ENCODE measurements at regions not wholly inside any gene's neighbourhood (a gene's known extent, or its start where the extent isn't known, plus 50 kb on each side); places are given as distances from the start of the nearest gene placed in this dataset.

DNA sequence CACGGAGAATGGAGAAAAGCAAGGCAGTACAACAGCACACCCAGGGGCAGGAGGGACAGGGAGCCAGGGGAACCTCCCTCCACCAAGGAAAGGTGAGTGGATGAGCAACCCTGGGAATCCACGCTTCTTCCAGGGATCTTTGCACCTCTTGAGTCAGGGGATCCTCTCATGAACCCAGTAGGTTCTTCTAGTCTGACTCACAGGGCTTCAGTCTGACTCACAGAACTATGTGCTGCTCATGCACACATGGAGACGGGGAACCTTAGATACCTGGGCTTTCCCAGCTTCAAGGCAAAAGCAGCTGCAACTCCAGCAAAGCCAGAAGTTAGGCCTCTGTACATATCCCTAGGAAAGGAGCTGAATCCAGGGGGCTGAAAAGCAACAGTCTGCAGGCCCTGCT, 1021.4 kb upstream of the TENM4 start:
- CTCF ChIA-PET: no interaction called here
- POLR2A ChIA-PET: no interaction called here

- ChIA-PET POLR2A (no interaction called here), CTCF (no interaction called here)
Observed at GRCh38 chr11:80458376-80458775, 1017.5 kb upstream of the TENM4 start.

DNA sequence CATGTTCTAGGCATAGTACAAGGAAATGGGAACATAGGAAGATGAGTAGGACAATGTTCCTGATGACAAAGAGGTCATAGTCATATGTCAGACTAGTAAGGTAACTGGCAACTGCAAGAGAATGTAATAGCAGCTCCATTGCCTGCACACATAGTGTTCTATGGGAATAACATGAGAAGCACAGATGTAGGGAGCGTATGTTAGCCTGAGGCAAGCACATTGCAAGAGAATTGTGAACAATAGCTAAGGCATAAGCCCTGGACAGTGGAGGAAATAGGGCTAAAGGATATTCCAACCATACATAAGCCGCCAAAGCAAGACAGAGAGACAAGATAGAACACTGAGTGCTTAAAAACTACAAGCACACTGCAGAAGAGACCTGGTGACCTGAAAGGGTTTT, 1017.0 kb upstream of the TENM4 start:
- ChIA-PET POLR2A (no interaction called here), CTCF (no interaction called here)

DNA sequence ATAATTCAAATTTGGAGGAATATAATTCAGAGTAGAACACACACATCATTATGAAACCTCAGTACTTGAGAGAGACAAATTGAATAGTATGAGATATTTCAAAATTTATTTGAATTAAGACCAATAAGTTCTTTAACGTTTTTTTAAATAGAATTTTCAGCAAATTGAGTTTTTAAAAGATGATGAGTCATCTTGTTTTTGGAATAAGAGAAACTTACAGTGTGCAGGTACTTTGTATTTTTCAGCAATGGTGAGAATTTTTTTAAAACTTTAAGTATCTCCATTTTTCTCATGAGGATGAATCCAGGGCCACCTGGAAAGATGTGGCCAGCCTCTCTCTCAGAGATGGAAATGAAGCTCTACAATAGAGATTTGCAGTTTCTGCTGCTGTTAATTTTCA, 1015.0 kb upstream of the TENM4 start:
- ChIA-PET POLR2A (no interaction called here), CTCF (no interaction called here)

DNA sequence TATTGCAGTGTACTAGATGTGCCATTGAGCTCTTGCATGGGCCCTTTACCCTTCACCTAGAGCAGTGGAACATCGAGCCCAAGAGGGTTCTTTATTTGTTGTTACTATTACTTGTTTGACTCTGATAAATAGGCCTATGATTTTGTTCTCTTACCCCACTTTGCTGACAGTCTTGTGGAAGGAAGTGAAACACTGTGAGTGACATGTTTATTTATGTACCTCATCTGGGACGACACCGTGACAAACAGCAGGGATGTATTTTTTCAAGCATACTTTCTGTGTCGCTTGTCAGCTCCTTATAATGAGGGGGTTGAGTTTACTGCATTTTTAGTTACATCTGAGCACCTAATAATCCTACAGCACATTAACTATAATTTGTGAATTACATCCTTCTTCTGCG, 1010.3 kb upstream of the TENM4 start:
- ChIA-PET CTCF (no interaction called here), POLR2A (no interaction called here)

- POLR2A ChIA-PET: interaction anchor here (0.6 kb wide), 1 partner anchor 129 kb away, joined by 3 read pairs; no protein-coding TSS in a partner anchor
- CTCF ChIA-PET: no interaction called here
Observed at GRCh38 chr11:80448709-80449108, 1007.9 kb upstream of the TENM4 start.

GRCh38 chr11:80443177-80443576, 1002.3 kb upstream of the TENM4 start:
- CTCF ChIA-PET: no interaction called here
- POLR2A ChIA-PET: no interaction called here

DNA sequence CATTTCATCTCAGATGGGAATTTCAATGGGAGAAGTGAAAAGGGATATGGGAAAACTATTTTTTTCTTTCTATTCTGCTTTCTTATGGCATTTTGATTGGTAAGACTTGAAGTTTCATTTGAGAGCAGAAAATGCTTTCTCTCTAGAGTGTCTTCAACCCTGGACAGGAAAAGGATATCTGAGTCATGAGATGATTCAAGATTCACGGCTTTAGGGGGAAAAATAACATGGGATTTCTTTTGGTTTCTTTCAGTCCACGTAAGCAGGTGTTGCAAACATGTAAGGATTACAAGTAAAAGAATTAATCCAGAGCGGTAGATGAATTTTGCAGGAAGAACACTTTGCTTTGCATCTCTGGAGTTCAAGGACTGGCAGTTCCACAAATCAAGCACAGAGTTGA, 1001.0 kb upstream of the TENM4 start:
- CTCF ChIA-PET: no interaction called here
- POLR2A ChIA-PET: no interaction called here

DNA sequence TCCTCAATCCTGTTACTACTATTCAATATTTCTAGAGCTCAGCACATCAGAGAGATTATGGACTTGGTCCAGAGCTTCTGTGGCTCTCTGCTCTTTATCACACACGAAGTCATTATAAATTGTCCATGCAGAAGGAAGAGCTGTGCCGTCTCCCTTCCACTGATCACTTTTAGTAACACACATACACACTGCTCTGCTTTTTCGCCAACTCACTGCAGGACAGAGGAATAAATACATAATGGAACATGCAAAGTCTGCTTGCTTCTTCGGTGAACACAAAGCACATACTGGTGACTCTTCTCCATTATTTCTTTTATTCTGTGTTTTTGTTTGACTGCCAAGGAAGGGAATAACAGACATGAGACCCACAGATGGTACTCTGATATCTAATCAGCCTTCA, 1000.0 kb upstream of the TENM4 start:
- ChIA-PET POLR2A (no interaction called here), CTCF (no interaction called here)

GRCh38 chr11:80436547-80436946, 995.7 kb upstream of the TENM4 start:
- ChIA-PET CTCF (no interaction called here), POLR2A (no interaction called here)

DNA sequence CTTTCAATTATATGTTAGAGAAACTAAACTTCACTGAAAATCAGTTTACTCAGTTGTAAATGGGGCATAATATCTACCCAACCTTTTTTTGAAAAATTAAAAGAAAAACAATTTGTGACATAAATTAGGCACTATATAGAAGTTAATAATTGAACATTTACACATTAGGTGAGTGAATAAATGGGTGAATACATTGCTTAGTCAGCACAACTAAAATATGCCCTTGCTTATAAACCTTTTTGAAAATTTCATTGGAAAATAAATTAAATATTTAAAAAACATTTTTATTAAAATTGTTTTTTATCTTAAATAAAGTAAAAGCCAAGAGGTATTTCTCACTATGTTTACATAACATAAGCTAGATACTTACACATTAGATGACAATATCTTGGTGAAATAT, 994.5 kb upstream of the TENM4 start:
- CTCF ChIA-PET: no interaction called here
- POLR2A ChIA-PET: no interaction called here

GRCh38 chr11:80432057-80432456, 991.2 kb upstream of the TENM4 start:
- ChIA-PET CTCF (no interaction called here), POLR2A (no interaction called here)

GRCh38 chr11:80424012-80424695, 983.3 kb upstream of the TENM4 start:
- CTCF ChIA-PET: no interaction called here
- POLR2A ChIA-PET: no interaction called here

DNA sequence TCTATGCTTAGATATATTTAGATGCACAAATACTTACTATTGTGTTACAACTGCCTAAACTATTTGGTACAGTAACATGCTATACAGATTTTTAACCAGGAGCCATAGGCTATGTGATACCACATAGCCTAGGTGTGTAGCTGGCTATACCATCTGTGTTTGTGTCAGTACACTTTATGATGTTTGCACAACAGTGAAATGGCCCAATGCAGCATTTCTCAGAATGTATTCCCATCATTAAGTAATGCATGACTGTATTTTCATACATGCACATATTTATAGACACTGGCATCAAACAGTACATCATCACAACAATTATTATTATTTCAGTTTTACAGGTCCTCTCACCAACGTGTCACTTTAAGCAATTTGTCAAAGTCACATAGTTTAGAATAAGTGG, 979.5 kb upstream of the TENM4 start:
- POLR2A ChIA-PET: no interaction called here
- CTCF ChIA-PET: no interaction called here

GRCh38 chr11:80417681-80418080, 976.9 kb upstream of the TENM4 start:
- CTCF ChIA-PET: no interaction called here

GRCh38 chr11:80415580-80415979, 974.8 kb upstream of the TENM4 start:
- POLR2A ChIA-PET: no interaction called here
- CTCF ChIA-PET: no interaction called here

More at GRCh38 chr11:80417681-80418080, 976.9 kb upstream of the TENM4 start:
- POLR2A ChIA-PET: no interaction called here

DNA sequence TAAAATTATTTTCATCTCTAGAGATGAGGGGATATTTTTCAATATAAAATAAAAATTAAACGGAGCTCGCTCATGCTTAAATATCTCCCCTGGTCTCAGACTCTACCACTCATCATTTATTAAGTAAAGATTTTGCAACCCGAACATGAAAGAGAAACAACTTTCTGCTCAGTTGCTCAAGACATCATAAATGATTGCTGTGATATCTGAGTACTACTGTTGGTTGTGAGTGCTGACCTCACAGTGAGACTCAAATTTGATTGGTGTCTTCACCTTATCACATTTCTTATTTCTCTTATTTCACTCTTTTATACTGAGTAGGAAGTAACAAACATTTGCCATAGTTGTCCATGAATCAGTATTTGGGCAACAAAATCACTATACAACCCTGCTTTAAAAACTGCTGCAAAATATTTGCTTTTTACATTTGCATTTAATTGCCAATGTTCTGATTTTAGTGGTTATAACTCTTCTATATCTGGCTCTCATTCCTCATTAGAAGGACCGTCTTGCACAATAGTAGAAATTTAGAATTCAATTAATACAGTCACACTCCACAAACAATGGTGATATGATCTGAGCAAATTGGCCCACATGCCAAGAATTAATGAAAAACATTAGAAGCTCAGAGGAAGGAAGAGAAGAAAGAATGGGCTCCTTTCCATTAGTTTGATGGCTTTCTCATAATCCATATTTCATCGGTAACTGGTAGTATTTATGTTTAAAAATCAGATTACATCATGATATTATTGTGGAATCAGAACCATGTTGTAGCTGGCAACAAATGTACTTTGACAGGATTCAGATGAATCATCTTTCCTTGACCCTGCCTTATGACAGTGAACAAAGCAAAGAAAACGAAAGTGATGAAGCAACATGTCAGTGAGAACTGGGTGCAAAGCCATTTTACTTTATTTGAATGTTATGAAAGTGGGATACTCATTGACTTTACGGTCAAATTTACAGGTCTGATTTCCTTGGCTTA, 973.6 kb upstream of the TENM4 start:
- CTCF ChIA-PET: no interaction called here
- POLR2A ChIA-PET: no interaction called here

GRCh38 chr11:80412604-80413003, 971.8 kb upstream of the TENM4 start:
- ChIA-PET CTCF (no interaction called here), POLR2A (no interaction called here)

DNA sequence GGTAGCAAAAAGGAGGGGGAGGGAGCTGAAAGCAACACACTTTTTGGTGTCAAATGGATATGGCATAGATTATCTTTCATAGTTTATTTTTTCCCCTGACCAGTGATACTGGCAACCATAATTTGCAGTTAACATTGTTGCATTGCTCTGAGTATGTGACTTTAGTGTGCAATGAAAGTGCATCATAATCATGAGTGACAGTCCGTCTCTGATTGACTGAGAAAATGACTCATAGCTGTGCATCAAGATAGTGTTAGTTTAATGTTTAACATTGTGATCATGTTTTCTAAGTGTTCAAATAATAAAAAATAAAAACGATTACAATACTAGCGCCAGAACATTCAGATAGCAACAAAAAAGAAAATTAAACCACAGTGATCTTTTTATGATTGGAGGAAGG, 952.4 kb upstream of the TENM4 start:
- CTCF ChIA-PET: no interaction called here
- POLR2A ChIA-PET: no interaction called here

GRCh38 chr11:80390505-80390904, 949.7 kb upstream of the TENM4 start:
- POLR2A ChIA-PET: no interaction called here
- CTCF ChIA-PET: no interaction called here

DNA sequence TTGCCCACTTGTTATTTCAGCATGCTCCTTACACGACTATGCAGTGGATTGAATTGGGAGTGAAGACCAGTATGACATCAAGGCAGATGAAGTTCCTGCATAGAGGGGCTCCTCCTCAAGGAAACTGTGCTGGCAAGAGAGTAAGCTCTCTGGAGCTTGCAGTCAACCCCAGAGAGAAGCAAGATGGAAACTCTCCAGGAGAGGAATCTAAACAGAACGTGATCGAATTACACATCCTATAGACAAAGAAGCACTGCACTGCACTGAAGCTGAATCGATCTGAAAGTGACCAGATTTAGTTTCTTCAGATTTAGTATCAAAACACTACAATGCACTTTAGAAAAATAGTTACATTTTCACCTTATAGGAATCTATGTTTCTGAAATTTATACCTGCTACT, 947.7 kb upstream of the TENM4 start:
- ChIA-PET CTCF (no interaction called here), POLR2A (no interaction called here)

- CTCF ChIA-PET: no interaction called here
- POLR2A ChIA-PET: no interaction called here
Observed at GRCh38 chr11:80388130-80388529, 947.3 kb upstream of the TENM4 start.
